ENCODE measurements at regions not wholly inside any gene's neighbourhood (a gene's known extent, or its start where the extent isn't known, plus 50 kb on each side); places are given as distances from the start of the nearest gene placed in this dataset.
"Not testable (repeated sequence)": the region's sequence is repeated elsewhere in the genome, so short reads cannot be mapped to it uniquely, and the experiment has no call there.

DNA sequence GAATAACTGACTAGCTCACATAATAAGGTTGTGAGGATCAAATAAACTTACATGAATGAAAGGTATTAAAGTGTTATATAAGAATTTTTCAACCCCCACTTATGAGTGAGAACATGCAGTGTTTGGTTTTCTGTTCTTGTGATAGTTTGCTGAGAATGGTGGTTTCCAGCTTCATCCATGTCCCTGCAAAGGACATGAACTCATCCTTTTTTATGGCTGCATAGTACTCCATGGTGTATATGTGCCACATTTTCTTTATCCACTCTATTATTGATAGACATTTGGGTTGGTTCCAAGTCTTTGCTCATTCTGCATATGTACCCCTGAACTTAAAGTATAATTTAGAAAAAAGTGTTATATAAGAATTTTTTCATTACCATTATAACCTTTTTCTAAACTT lies 93.9 kb downstream of the MED10 start:
- TF ChIP-seq SPI1 (IDR thresholded peaks at IDR 0.05; ENCODE audit: borderline replicate concordance, low read depth); POLR2AphosphoS5 (IDR thresholded peaks at IDR 0.05; ENCODE audit: low read depth); REST (IDR thresholded peaks at IDR 0.05; ENCODE audit: insufficient replicate concordance, low read depth): not testable (repeated sequence)
- TF ChIP-seq, protein P1, sequence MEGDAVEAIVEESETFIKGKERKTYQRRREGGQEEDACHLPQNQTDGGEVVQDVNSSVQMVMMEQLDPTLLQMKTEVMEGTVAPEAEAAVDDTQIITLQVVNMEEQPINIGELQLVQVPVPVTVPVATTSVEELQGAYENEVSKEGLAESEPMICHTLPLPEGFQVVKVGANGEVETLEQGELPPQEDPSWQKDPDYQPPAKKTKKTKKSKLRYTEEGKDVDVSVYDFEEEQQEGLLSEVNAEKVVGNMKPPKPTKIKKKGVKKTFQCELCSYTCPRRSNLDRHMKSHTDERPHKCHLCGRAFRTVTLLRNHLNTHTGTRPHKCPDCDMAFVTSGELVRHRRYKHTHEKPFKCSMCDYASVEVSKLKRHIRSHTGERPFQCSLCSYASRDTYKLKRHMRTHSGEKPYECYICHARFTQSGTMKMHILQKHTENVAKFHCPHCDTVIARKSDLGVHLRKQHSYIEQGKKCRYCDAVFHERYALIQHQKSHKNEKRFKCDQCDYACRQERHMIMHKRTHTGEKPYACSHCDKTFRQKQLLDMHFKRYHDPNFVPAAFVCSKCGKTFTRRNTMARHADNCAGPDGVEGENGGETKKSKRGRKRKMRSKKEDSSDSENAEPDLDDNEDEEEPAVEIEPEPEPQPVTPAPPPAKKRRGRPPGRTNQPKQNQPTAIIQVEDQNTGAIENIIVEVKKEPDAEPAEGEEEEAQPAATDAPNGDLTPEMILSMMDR (IDR thresholded peaks at IDR 0.05; ENCODE audit: insufficient read depth, low read length), result not testable (repeated sequence)

Data from HL-60 (cell line).